ENCODE measurements at regions not wholly inside any gene's neighbourhood (a gene's known extent, or its start where the extent isn't known, plus 50 kb on each side); places are given as distances from the start of the nearest gene placed in this dataset.

- Histone ChIP-seq H4K20me1 (ENCODE audit: insufficient read depth) (no peaks in the 10 kb centered on the region), H3K27me3 (ENCODE audit: insufficient read depth, low read depth, low read length) (no peaks in the 10 kb centered on the region), H3K9me3 (ENCODE audit: low read length) (no peaks in the 10 kb centered on the region), H3K79me2 (replicated peaks; ENCODE audit: insufficient read depth, low read length) (no peaks in the 10 kb centered on the region), H3F3A (ENCODE audit: insufficient read depth, low read length, poor library complexity, severe bottlenecking) (no peaks in the 10 kb centered on the region), H3K9ac (ENCODE audit: low read length) (no peak overlapping the region), H3K27ac (ENCODE audit: low read length) (no peak overlapping the region), H3K9me2 (ENCODE audit: insufficient read depth, low read length) (no peaks in the 10 kb centered on the region), H3K4me3 (ENCODE audit: low read length) (no peak overlapping the region), H2AFZ (ENCODE audit: low read depth, low read length) (no peak overlapping the region), H3K36me3 (ENCODE audit: insufficient read depth, low read length) (no peaks in the 10 kb centered on the region), H3K4me2 (ENCODE audit: low read length) (no peak overlapping the region)
- TF ChIP-seq EZH2 (IDR thresholded peaks at IDR 0.05; ENCODE audit: borderline replicate concordance, insufficient read depth, low read length, poor library complexity, severe bottlenecking) (no peak), EP300 (conservative IDR thresholded peaks at IDR 0.05; ENCODE audit: poor library complexity, severe bottlenecking) (no peak), REST (IDR thresholded peaks at IDR 0.05; ENCODE audit: borderline replicate concordance) (no peak), TAF1 (IDR thresholded peaks at IDR 0.05; ENCODE audit: low read depth) (no peak), RAD21 (conservative IDR thresholded peaks at IDR 0.05) (no peak), POLR2AphosphoS5 (IDR thresholded peaks at IDR 0.05) (no peak), MXI1 (conservative IDR thresholded peaks at IDR 0.05; ENCODE audit: poor library complexity, severe bottlenecking) (no peak), SMC3 (conservative IDR thresholded peaks at IDR 0.05; ENCODE audit: poor library complexity) (no peak), CTCF (IDR thresholded peaks at IDR 0.05; ENCODE audit: poor library complexity, severe bottlenecking) (no peak)
These were observed 169.2 kb upstream of the AHR start for GRCh38 chr7:17129218-17129617.

- Histone ChIP-seq H3K4me2 (ENCODE audit: low read length) (no peak overlapping the region), H2AFZ (ENCODE audit: low read depth, low read length) (no peak overlapping the region)
These were observed 168.0 kb upstream of the AHR start for GRCh38 chr7:17130281-17131059.

More at GRCh38 chr7:17130281-17131059, 168.0 kb upstream of the AHR start:
- no peaks in the 10 kb centered on the region for H3K9me3 ChIP-seq (ENCODE audit: low read length)
- no peaks in the 10 kb centered on the region for H3K79me2 ChIP-seq (replicated peaks; ENCODE audit: insufficient read depth, low read length)
- no peak overlapping the region for H3K9ac ChIP-seq (ENCODE audit: low read length)
- H4K20me1 ChIP-seq (ENCODE audit: insufficient read depth) = no peaks in the 10 kb centered on the region
- H3K4me3 ChIP-seq (ENCODE audit: low read length) = no peak overlapping the region
- H3K27ac ChIP-seq (ENCODE audit: low read length) = no peak overlapping the region
- H3K27me3 ChIP-seq (ENCODE audit: insufficient read depth, low read depth, low read length) = no peaks in the 10 kb centered on the region
- TF ChIP-seq EP300 (conservative IDR thresholded peaks at IDR 0.05; ENCODE audit: poor library complexity, severe bottlenecking) = no peak
- TF ChIP-seq MXI1 (conservative IDR thresholded peaks at IDR 0.05; ENCODE audit: poor library complexity, severe bottlenecking) = no peak
- TF ChIP-seq EZH2 (IDR thresholded peaks at IDR 0.05; ENCODE audit: borderline replicate concordance, insufficient read depth, low read length, poor library complexity, severe bottlenecking) = no peak
- no peak for TF ChIP-seq SMC3 (conservative IDR thresholded peaks at IDR 0.05; ENCODE audit: poor library complexity)
- no peak for TF ChIP-seq POLR2AphosphoS5 (IDR thresholded peaks at IDR 0.05)
- no peak for TF ChIP-seq REST (IDR thresholded peaks at IDR 0.05; ENCODE audit: borderline replicate concordance)
- no peak for TF ChIP-seq CTCF (IDR thresholded peaks at IDR 0.05; ENCODE audit: poor library complexity, severe bottlenecking)
- no peak for TF ChIP-seq TAF1 (IDR thresholded peaks at IDR 0.05; ENCODE audit: low read depth)
- no peak for TF ChIP-seq RAD21 (conservative IDR thresholded peaks at IDR 0.05)
- no peaks in the 10 kb centered on the region for H3K36me3 ChIP-seq (ENCODE audit: insufficient read depth, low read length)
- H3F3A ChIP-seq (ENCODE audit: insufficient read depth, low read length, poor library complexity, severe bottlenecking) = no peaks in the 10 kb centered on the region
- no peaks in the 10 kb centered on the region for H3K9me2 ChIP-seq (ENCODE audit: insufficient read depth, low read length)

Data from neural cell (in vitro differentiated cells).